ENCODE measurements at regions not wholly inside any gene's neighbourhood (a gene's known extent, or its start where the extent isn't known, plus 50 kb on each side); places are given as distances from the start of the nearest gene placed in this dataset.

GRCh38 chr16:74113545-74113944, 183.1 kb upstream of the PSMD7 start:
- no peak overlapping the region for H3K14ac ChIP-seq (ENCODE audit: low read length)
- no peaks in the 10 kb centered on the region for H3K27me3 ChIP-seq (ENCODE audit: insufficient read depth, low read length)
- no peak overlapping the region for H3K4me3 ChIP-seq (ENCODE audit: low read depth, low read length)
- no peak overlapping the region for H4K91ac ChIP-seq (ENCODE audit: low read depth, low read length)
- no peaks in the 10 kb centered on the region for H3K79me1 ChIP-seq (ENCODE audit: low read length)
- H2BK120ac ChIP-seq (ENCODE audit: insufficient read depth, low read length, poor library complexity): no peak overlapping the region
- no peak overlapping the region for H3K23ac ChIP-seq (ENCODE audit: low read length)
- no peak overlapping the region for H4K12ac ChIP-seq (ENCODE audit: low read depth, low read length)
- no peak overlapping the region for H3K9ac ChIP-seq (ENCODE audit: low read length)
- H2BK5ac ChIP-seq (ENCODE audit: low read depth, low read length, poor library complexity): no peak overlapping the region
- H3K79me2 ChIP-seq (ENCODE audit: control insufficient read depth, insufficient read depth, low read length, poor library complexity): no peaks in the 10 kb centered on the region
- no peaks in the 10 kb centered on the region for H3K36me3 ChIP-seq (ENCODE audit: control insufficient read depth in 1 of 2, insufficient read depth in 2 of 2, low read length in 2 of 2)
- H3K27ac ChIP-seq (ENCODE audit: low read depth, low read length): no peak overlapping the region
- WGBS (ENCODE audit: extremely low coverage, insufficient coverage, insufficient read length): no CpG with 5 or more reads among the region's 8 CpGs
- H3K9me3 ChIP-seq (ENCODE audit: insufficient read depth, low read depth, low read length): no peaks in the 10 kb centered on the region
- H2AFZ ChIP-seq (ENCODE audit: insufficient read depth, low read length, poor library complexity): no peak overlapping the region
- H2AK5ac ChIP-seq (ENCODE audit: low read length): no peak overlapping the region
- no peak overlapping the region for H3K18ac ChIP-seq (ENCODE audit: low read length)
- H2BK12ac ChIP-seq (ENCODE audit: low read length): no peak overlapping the region
- DNase-seq: peak in 1 of 2 donors; percentile 18
- no peaks in the 10 kb centered on the region for H3K4me1 ChIP-seq (ENCODE audit: control insufficient read depth in 1 of 2, insufficient read depth in 2 of 2, low read length in 2 of 2)
- no peak overlapping the region for H3K4me2 ChIP-seq (ENCODE audit: low read length)
- no peak overlapping the region for H4K8ac ChIP-seq (ENCODE audit: low read depth, low read length)
- no peak overlapping the region for H3K4ac ChIP-seq (ENCODE audit: low read depth, low read length)

- Histone ChIP-seq H3K14ac (ENCODE audit: low read length) (no peak overlapping the region), H3K27me3 (ENCODE audit: insufficient read depth, low read length) (no peaks in the 10 kb centered on the region), H3K4ac (ENCODE audit: low read depth, low read length) (no peak overlapping the region), H2BK120ac (ENCODE audit: insufficient read depth, low read length, poor library complexity) (no peak overlapping the region), H3K79me1 (ENCODE audit: low read length) (no peaks in the 10 kb centered on the region), H3K4me2 (ENCODE audit: low read length) (no peak overlapping the region), H3K18ac (ENCODE audit: low read length) (no peak overlapping the region), H2BK5ac (ENCODE audit: low read depth, low read length, poor library complexity) (no peak overlapping the region), H4K12ac (ENCODE audit: low read depth, low read length) (no peak overlapping the region), H4K91ac (ENCODE audit: low read depth, low read length) (no peak overlapping the region), H3K79me2 (ENCODE audit: control insufficient read depth, insufficient read depth, low read length, poor library complexity) (no peaks in the 10 kb centered on the region), H3K36me3 (ENCODE audit: control insufficient read depth in 1 of 2, insufficient read depth in 2 of 2, low read length in 2 of 2) (no peaks in the 10 kb centered on the region), H3K4me1 (ENCODE audit: control insufficient read depth in 1 of 2, insufficient read depth in 2 of 2, low read length in 2 of 2) (no peaks in the 10 kb centered on the region), H3K9me3 (ENCODE audit: insufficient read depth, low read depth, low read length) (no peaks in the 10 kb centered on the region), H3K9ac (ENCODE audit: low read length) (no peak overlapping the region), H2AK5ac (ENCODE audit: low read length) (no peak overlapping the region), H4K8ac (ENCODE audit: low read depth, low read length) (no peak overlapping the region), H3K4me3 (ENCODE audit: low read depth, low read length) (no peak overlapping the region), H2AFZ (ENCODE audit: insufficient read depth, low read length, poor library complexity) (no peak overlapping the region), H3K27ac (ENCODE audit: low read depth, low read length) (no peak overlapping the region), H2BK12ac (ENCODE audit: low read length) (no peak overlapping the region), H3K23ac (ENCODE audit: low read length) (no peak overlapping the region)
- no CpG with 5 or more reads among the region's 2 CpGs for WGBS (ENCODE audit: extremely low coverage, insufficient coverage, insufficient read length)
- DNase-seq: no peak
Measured at GRCh38 chr16:74111456-74111982, 185.1 kb upstream of the PSMD7 start.

GRCh38 chr16:74107795-74108610, 188.6 kb upstream of the PSMD7 start:
- Histone ChIP-seq H4K91ac (ENCODE audit: low read depth, low read length) (no peak overlapping the region), H3K4me1 (ENCODE audit: control insufficient read depth in 1 of 2, insufficient read depth in 2 of 2, low read length in 2 of 2) (no peaks in the 10 kb centered on the region), H3K9me3 (ENCODE audit: insufficient read depth, low read depth, low read length) (no peaks in the 10 kb centered on the region), H3K79me2 (ENCODE audit: control insufficient read depth, insufficient read depth, low read length, poor library complexity) (no peaks in the 10 kb centered on the region), H3K27ac (ENCODE audit: low read depth, low read length) (no peak overlapping the region), H3K36me3 (ENCODE audit: control insufficient read depth in 1 of 2, insufficient read depth in 2 of 2, low read length in 2 of 2) (no peaks in the 10 kb centered on the region), H3K4ac (ENCODE audit: low read depth, low read length) (no peak overlapping the region), H2BK5ac (ENCODE audit: low read depth, low read length, poor library complexity) (no peak overlapping the region), H4K8ac (ENCODE audit: low read depth, low read length) (no peak overlapping the region), H3K18ac (ENCODE audit: low read length) (no peak overlapping the region), H2BK120ac (ENCODE audit: insufficient read depth, low read length, poor library complexity) (no peak overlapping the region), H2AK5ac (ENCODE audit: low read length) (no peak overlapping the region), H3K27me3 (ENCODE audit: insufficient read depth, low read length) (no peaks in the 10 kb centered on the region), H3K4me2 (ENCODE audit: low read length) (no peak overlapping the region), H4K12ac (ENCODE audit: low read depth, low read length) (no peak overlapping the region), H3K14ac (ENCODE audit: low read length) (no peak overlapping the region), H3K9ac (ENCODE audit: low read length) (no peak overlapping the region), H2BK12ac (ENCODE audit: low read length) (no peak overlapping the region), H3K23ac (ENCODE audit: low read length) (no peak overlapping the region), H3K4me3 (ENCODE audit: low read depth, low read length) (no peak overlapping the region), H2AFZ (ENCODE audit: insufficient read depth, low read length, poor library complexity) (peak overlapping the region; percentile 35), H3K79me1 (ENCODE audit: low read length) (no peaks in the 10 kb centered on the region)
- WGBS (ENCODE audit: extremely low coverage, insufficient coverage, insufficient read length): no CpG with 5 or more reads among the region's 18 CpGs
- peak; percentile 64 to 81 for DNase-seq

- no peak overlapping the region for H2BK5ac ChIP-seq (ENCODE audit: low read depth, low read length, poor library complexity)
Measured at GRCh38 chr16:74104022-74104421, 192.6 kb upstream of the PSMD7 start.

More at GRCh38 chr16:74104022-74104421, 192.6 kb upstream of the PSMD7 start:
- Histone ChIP-seq H3K14ac (ENCODE audit: low read length) (no peak overlapping the region), H4K8ac (ENCODE audit: low read depth, low read length) (no peak overlapping the region), H3K36me3 (ENCODE audit: control insufficient read depth in 1 of 2, insufficient read depth in 2 of 2, low read length in 2 of 2) (no peaks in the 10 kb centered on the region), H2BK12ac (ENCODE audit: low read length) (no peak overlapping the region), H4K12ac (ENCODE audit: low read depth, low read length) (no peak overlapping the region), H3K27ac (ENCODE audit: low read depth, low read length) (no peak overlapping the region), H3K9me3 (ENCODE audit: insufficient read depth, low read depth, low read length) (no peaks in the 10 kb centered on the region), H4K91ac (ENCODE audit: low read depth, low read length) (no peak overlapping the region), H3K4me2 (ENCODE audit: low read length) (no peak overlapping the region), H3K79me2 (ENCODE audit: control insufficient read depth, insufficient read depth, low read length, poor library complexity) (no peaks in the 10 kb centered on the region), H3K79me1 (ENCODE audit: low read length) (no peaks in the 10 kb centered on the region), H3K18ac (ENCODE audit: low read length) (no peak overlapping the region), H3K27me3 (ENCODE audit: insufficient read depth, low read length) (no peaks in the 10 kb centered on the region), H3K4me1 (ENCODE audit: control insufficient read depth in 1 of 2, insufficient read depth in 2 of 2, low read length in 2 of 2) (no peaks in the 10 kb centered on the region), H2AFZ (ENCODE audit: insufficient read depth, low read length, poor library complexity) (no peak overlapping the region), H2BK120ac (ENCODE audit: insufficient read depth, low read length, poor library complexity) (no peak overlapping the region), H3K4ac (ENCODE audit: low read depth, low read length) (no peak overlapping the region), H3K9ac (ENCODE audit: low read length) (no peak overlapping the region), H2AK5ac (ENCODE audit: low read length) (no peak overlapping the region), H3K23ac (ENCODE audit: low read length) (no peak overlapping the region), H3K4me3 (ENCODE audit: low read depth, low read length) (no peak overlapping the region)
- no peak for DNase-seq
- no CpG with 5 or more reads among the region's 2 CpGs for WGBS (ENCODE audit: extremely low coverage, insufficient coverage, insufficient read length)
